SU-DHL-6 (cell line): ENCODE measurements at regions not wholly inside any gene's neighbourhood (a gene's known extent, or its start where the extent isn't known, plus 50 kb on each side); places are given as distances from the start of the nearest gene placed in this dataset.

Experiments used
- H2AFZ ChIP-seq: fragments of 200-600 bp; sonication (generic); 2 replicates; pipeline ENCODE4 v1.6.1; 2014; ENCODE audit warnings: low read depth, mild to moderate bottlenecking, moderate library complexity, mixed read lengths, antibody characterized with exemption, low read length; ENCODE audit not compliant: severe bottlenecking
- H3F3A ChIP-seq: fragments of 200-600 bp; shearing (Covaris generic); 2 replicates; pipeline ENCODE4 v1.6.0; 2016; ENCODE audit warnings: antibody characterized with exemption, mild to moderate bottlenecking; ENCODE audit not compliant: insufficient read depth
- H3K27ac ChIP-seq: fragments of 200-600 bp; sonication (generic); 2 replicates; pipeline ENCODE4 v1.5.1; 2016; ENCODE audit warnings: low read depth, mild to moderate bottlenecking, low read length, moderate library complexity, mixed read lengths
- H3K27me3 ChIP-seq: fragments of 200-600 bp; sonication (generic), shearing (Covaris generic); 2 replicates; pipeline ENCODE4 v1.6.0; 2014; ENCODE audit warnings: mild to moderate bottlenecking, low read length
- H3K36me3 ChIP-seq: fragments of 200-600 bp; sonication (generic); 2 replicates; pipeline ENCODE4 v1.6.1; 2014; ENCODE audit warnings: mild to moderate bottlenecking, low read length, mixed read lengths
- H3K4me2 ChIP-seq: fragments of 300-600, 200-600 bp; shearing (Covaris generic), sonication (generic); 2 replicates; pipeline ENCODE4 v1.6.0; 2014; ENCODE audit warnings: low read length, low read depth, mild to moderate bottlenecking; ENCODE audit not compliant: poor library complexity, severe bottlenecking
- H3K4me3 ChIP-seq: fragments of 200-600 bp; sonication (generic); 2 replicates; pipeline ENCODE4 v1.5.1; 2014; ENCODE audit warnings: antibody characterized with exemption, low read length, mild to moderate bottlenecking, mixed read lengths; ENCODE audit not compliant: insufficient read depth, poor library complexity, severe bottlenecking
- H3K79me2 ChIP-seq: fragments of 200-600 bp; sonication (generic); 2 replicates; pipeline ENCODE4 v1.6.1; 2014; ENCODE audit warnings: mild to moderate bottlenecking, low read length, moderate library complexity; ENCODE audit not compliant: insufficient read depth
- H3K9ac ChIP-seq: fragments of 200-600 bp; sonication (generic); 2 replicates; pipeline ENCODE4 v1.7.0; 2014; ENCODE audit warnings: mild to moderate bottlenecking, low read length
- H3K9me2 ChIP-seq: fragments of 200-600 bp; sonication (generic); replicated peaks from 2 replicates; pipeline ENCODE4 v1.6.1; 2014; ENCODE audit warnings: low read length; ENCODE audit not compliant: insufficient read depth
- H3K9me3 ChIP-seq: fragments of 200-600 bp; sonication (generic); 2 replicates; pipeline ENCODE4 v1.6.1; 2014; ENCODE audit warnings: low read length, mixed read lengths; ENCODE audit not compliant: insufficient read depth
- H4K20me1 ChIP-seq: fragments of 200-600 bp; sonication (generic); 2 replicates; pipeline ENCODE4 v1.6.1; 2014; ENCODE audit warnings: low read depth, mild to moderate bottlenecking, antibody characterized with exemption, low read length, moderate library complexity, mixed read lengths
- EZH2phosphoT487 ChIP-seq: fragments of 200-600 bp; sonication (generic), shearing (Covaris generic); conservative IDR thresholded peaks from 2 replicates; pipeline ENCODE4 v1.6.1; 2018; ENCODE audit warnings: mild to moderate bottlenecking, antibody characterized with exemption, low read length, moderate library complexity, mixed read lengths
- TF ChIP-seq, protein P1 (sequence below): fragments of 200-600 bp; sonication (generic); IDR thresholded peaks from one replicate; pipeline ENCODE4 v1.5.1; 2017; ENCODE audit warnings: antibody characterized with exemption, mild to moderate bottlenecking, low read length, moderate library complexity; ENCODE audit not compliant: insufficient read depth, poor library complexity, severe bottlenecking

DNA sequence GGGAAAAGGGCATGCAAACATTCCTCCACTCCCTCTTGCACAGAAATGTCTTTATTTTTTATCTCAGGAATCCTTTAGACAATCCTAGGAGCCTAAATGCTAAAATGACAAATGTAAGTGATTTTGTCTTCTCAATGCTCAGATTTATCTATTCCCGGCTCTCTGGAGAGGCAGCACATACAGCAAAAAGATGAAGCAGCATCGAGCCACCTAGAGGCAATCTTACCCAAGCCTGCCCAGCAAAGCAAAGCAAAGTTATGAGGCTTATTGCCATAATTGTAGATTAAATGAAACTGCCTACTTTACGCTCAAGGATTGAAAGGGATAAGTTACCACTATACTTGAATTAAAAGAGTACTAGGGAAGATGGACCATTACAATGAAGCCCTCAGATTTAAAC lies 750.4 kb upstream of the NR2F2 start:
- Histone ChIP-seq H3F3A (no peaks in the 10 kb centered on the region), H3K4me2 (no peak overlapping the region), H3K9me2 (no peaks in the 10 kb centered on the region), H3K9me3 (no peaks in the 10 kb centered on the region), H3K4me3 (no peak overlapping the region), H3K79me2 (no peaks in the 10 kb centered on the region), H3K27me3 (no peaks in the 10 kb centered on the region), H2AFZ (no peak overlapping the region), H4K20me1 (no peaks in the 10 kb centered on the region), H3K27ac (no peak overlapping the region), H3K9ac (no peak overlapping the region), H3K36me3 (no peaks in the 10 kb centered on the region)
- TF ChIP-seq, protein P1, sequence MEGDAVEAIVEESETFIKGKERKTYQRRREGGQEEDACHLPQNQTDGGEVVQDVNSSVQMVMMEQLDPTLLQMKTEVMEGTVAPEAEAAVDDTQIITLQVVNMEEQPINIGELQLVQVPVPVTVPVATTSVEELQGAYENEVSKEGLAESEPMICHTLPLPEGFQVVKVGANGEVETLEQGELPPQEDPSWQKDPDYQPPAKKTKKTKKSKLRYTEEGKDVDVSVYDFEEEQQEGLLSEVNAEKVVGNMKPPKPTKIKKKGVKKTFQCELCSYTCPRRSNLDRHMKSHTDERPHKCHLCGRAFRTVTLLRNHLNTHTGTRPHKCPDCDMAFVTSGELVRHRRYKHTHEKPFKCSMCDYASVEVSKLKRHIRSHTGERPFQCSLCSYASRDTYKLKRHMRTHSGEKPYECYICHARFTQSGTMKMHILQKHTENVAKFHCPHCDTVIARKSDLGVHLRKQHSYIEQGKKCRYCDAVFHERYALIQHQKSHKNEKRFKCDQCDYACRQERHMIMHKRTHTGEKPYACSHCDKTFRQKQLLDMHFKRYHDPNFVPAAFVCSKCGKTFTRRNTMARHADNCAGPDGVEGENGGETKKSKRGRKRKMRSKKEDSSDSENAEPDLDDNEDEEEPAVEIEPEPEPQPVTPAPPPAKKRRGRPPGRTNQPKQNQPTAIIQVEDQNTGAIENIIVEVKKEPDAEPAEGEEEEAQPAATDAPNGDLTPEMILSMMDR: no peak
- no peak for TF ChIP-seq EZH2phosphoT487

DNA sequence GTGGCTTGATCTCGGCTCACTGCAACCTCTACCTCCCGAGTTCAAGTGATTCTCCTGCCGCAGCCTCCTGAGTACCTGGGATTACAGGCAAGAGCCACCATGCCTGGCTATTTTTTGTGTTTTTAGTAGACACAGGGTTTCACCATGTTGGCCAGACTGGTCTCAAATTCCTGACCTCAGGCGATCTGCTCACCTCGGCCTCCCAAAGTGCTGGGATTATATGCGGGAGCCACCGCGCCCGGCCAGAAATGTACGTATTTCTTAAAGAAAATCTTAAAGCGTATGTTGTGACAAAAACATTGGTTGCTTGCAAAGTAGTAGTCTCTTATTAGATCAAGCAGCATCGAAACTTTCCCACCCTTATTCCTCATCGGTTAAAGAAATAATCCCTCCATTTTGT lies 748.9 kb upstream of the NR2F2 start:
- Histone ChIP-seq H3K9me2 (no peaks in the 10 kb centered on the region), H3F3A (no peaks in the 10 kb centered on the region), H3K79me2 (no peaks in the 10 kb centered on the region), H3K4me3 (no peak overlapping the region), H3K9me3 (no peaks in the 10 kb centered on the region), H3K27ac (no peak overlapping the region), H3K27me3 (no peaks in the 10 kb centered on the region), H3K4me2 (no peak overlapping the region), H2AFZ (no peak overlapping the region), H3K36me3 (no peaks in the 10 kb centered on the region), H3K9ac (no peak overlapping the region), H4K20me1 (no peaks in the 10 kb centered on the region)
- TF ChIP-seq, protein P1: no peak
- no peak for TF ChIP-seq EZH2phosphoT487

DNA sequence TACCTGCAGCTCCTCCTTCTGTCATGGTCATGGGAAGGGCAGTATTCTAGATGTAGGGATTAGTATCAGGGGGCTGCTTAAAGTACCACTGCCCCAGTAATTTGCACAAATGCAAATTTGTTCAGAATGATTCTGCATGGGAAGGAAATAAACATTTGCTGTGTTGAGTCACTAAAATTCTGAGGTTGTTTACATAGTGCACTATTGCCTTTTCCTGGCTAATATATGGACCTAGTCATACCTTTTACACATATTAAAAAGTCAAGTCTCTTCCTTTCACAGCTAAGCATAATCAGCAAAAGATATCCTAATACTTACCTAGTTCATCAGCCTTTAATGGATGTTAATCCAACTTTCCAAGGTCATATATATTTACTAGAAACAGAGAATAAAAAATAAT lies 746.4 kb upstream of the NR2F2 start:
- Histone ChIP-seq H3K9me3 (no peaks in the 10 kb centered on the region), H3K27ac (no peak overlapping the region), H3K79me2 (no peaks in the 10 kb centered on the region), H4K20me1 (no peaks in the 10 kb centered on the region), H3K9ac (no peak overlapping the region), H3F3A (no peaks in the 10 kb centered on the region), H3K36me3 (no peaks in the 10 kb centered on the region), H3K4me2 (no peak overlapping the region), H3K4me3 (no peak overlapping the region), H2AFZ (no peak overlapping the region), H3K9me2 (no peaks in the 10 kb centered on the region), H3K27me3 (no peaks in the 10 kb centered on the region)
- no peak for TF ChIP-seq EZH2phosphoT487
- TF ChIP-seq, protein P1: no peak

DNA sequence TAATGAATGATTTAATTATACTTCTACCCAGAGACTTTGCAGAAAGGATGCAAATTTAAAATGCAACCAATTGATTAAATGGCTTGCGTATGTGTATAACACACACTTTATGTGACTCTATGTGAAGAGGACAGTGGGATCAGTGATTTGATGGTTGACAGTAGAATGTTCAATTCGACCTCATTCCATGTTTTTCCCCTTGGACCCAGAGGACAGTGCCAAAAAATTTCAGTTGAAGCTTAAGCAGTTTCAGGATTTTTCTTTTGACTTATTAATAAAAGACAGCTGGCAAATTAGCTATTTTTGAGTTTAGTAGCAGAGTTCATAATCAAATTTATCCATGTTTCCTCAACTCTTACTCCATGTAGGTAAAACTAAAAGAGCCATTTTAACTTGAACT lies 742.4 kb upstream of the NR2F2 start:
- no peak for TF ChIP-seq EZH2phosphoT487
- TF ChIP-seq, protein P1: no peak
- Histone ChIP-seq H3K36me3 (no peaks in the 10 kb centered on the region), H3K4me3 (no peak overlapping the region), H2AFZ (no peak overlapping the region), H3K9me2 (no peaks in the 10 kb centered on the region), H3K27ac (no peak overlapping the region), H3F3A (no peaks in the 10 kb centered on the region), H4K20me1 (no peaks in the 10 kb centered on the region), H3K4me2 (no peak overlapping the region), H3K79me2 (no peaks in the 10 kb centered on the region), H3K9ac (no peak overlapping the region), H3K9me3 (no peaks in the 10 kb centered on the region), H3K27me3 (no peaks in the 10 kb centered on the region)
